Mesothelial cell of epicardium (in vitro differentiated cells): ENCODE measurements at regions not wholly inside any gene's neighbourhood (a gene's known extent, or its start where the extent isn't known, plus 50 kb on each side); places are given as distances from the start of the nearest gene placed in this dataset.

ENCODE experiments used
- DNase-seq, 2 experiments: peaks; one replicate each; pipeline ENCODE4 v3.0.0; 2021; ENCODE audit warnings: low spot score in 2 of 2; ENCODE audit not compliant: unreplicated experiment in 2 of 2
- H3K27ac Mint-ChIP-seq: 2 replicates; pipeline ENCODE4 v1.8.0; 2021; ENCODE audit warnings: mixed read lengths
- H3K27me3 Mint-ChIP-seq: 2 replicates; pipeline ENCODE4 v1.8.0; 2021; ENCODE audit warnings: low read depth, mixed read lengths
- H3K36me3 Mint-ChIP-seq: 2 replicates; pipeline ENCODE4 v1.8.0; 2021; ENCODE audit warnings: mixed read lengths
- H3K4me1 Mint-ChIP-seq: 2 replicates; pipeline ENCODE4 v1.8.0; 2021; ENCODE audit warnings: mixed read lengths
- H3K4me3 Mint-ChIP-seq: 2 replicates; pipeline ENCODE4 v1.8.0; 2021; ENCODE audit warnings: mild to moderate bottlenecking, moderate library complexity, mixed read lengths
- H3K9me3 Mint-ChIP-seq: 2 replicates; pipeline ENCODE4 v1.8.0; 2021; ENCODE audit warnings: mixed read lengths
- TF ChIP-seq, protein P1 (sequence below): fragments of 200-600 bp; sonication (generic); IDR thresholded peaks from one replicate; pipeline ENCODE4 v1.5.0; 2021; ENCODE audit warnings: antibody characterized with exemption; ENCODE audit not compliant: unreplicated experiment

DNA sequence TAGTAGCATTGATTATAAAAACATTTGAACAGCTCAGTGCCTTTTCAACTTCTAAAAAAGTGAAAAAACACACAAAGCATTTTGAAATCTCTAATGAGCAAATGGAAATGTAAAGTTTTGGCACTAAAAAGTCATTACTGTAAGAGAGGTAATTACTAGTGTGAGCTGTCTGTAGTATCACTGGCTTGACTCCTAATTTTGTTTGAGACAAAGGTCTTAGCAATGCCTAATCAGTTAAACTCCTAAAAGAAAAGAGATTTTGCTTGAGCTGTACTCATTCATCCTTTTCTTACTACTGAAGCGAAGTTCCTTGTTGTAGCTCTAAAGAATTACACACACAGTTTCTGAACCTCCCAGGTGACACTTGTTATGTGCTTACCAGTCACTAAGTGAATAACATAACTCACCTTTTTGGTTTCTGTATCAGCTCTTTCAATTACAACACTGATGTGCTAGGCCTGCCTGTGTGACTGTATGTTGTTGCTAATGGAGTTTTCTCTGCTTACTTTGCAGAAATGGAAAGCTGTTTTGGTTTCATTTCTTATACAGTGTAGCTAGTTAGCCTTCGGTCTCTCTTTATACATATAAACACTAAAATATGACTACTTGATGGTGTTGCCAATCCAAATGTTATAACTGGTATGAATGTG lies 924.4 kb upstream of the TENM4 start:
- Mint-ChIP-seq H3K36me3 (no peaks in the 10 kb centered on the region), H3K27me3 (no peaks in the 10 kb centered on the region), H3K9me3 (no peaks in the 10 kb centered on the region), H3K27ac (no peak overlapping the region), H3K4me1 (no peaks in the 10 kb centered on the region), H3K4me3 (no peak overlapping the region)
- TF ChIP-seq, protein P1, sequence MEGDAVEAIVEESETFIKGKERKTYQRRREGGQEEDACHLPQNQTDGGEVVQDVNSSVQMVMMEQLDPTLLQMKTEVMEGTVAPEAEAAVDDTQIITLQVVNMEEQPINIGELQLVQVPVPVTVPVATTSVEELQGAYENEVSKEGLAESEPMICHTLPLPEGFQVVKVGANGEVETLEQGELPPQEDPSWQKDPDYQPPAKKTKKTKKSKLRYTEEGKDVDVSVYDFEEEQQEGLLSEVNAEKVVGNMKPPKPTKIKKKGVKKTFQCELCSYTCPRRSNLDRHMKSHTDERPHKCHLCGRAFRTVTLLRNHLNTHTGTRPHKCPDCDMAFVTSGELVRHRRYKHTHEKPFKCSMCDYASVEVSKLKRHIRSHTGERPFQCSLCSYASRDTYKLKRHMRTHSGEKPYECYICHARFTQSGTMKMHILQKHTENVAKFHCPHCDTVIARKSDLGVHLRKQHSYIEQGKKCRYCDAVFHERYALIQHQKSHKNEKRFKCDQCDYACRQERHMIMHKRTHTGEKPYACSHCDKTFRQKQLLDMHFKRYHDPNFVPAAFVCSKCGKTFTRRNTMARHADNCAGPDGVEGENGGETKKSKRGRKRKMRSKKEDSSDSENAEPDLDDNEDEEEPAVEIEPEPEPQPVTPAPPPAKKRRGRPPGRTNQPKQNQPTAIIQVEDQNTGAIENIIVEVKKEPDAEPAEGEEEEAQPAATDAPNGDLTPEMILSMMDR: no peak
- DNase-seq: no peak

DNA sequence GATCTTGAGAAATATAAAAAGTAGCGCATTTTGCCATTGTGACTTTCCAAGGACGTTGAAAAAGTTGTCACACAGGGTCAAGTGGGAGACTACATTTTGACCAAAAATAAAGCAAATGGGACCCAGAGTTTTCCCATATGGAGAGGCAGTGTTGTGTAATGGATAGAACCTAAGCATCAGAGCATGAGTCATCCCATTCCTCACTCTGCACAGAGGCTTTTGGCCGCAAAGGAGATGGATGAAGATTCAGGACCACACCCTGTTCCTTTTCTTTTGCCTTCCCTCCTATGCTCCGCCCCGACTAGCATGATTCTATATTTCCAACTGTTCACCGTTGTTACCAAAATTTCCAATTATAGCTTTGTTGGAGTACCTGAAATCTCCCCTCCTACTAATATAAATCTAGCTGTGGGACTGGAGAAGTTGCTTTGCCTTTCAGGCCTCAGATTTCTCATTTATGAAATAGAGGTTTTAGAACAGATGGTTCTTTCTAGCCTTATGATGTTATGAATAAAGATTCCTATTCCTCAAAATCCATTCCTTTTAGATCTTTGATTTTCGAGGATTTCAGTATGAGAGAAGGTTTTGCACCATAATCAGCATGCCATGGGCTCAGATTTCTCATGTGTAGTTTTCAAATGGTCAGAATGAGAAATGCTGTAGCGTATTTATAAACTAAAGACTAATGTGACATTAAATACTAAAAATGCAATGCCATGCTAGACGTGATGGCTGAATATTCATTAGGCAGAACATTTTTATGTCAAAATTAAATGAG lies 921.9 kb upstream of the TENM4 start:
- TF ChIP-seq, protein P1: no peak
- no peaks in the 10 kb centered on the region for H3K4me1 Mint-ChIP-seq
- H3K9me3 Mint-ChIP-seq: no peaks in the 10 kb centered on the region
- no peak for DNase-seq
- peaks cover 3% of the 10 kb centered on the region for H3K27me3 Mint-ChIP-seq
- no peak overlapping the region for H3K4me3 Mint-ChIP-seq
- no peaks in the 10 kb centered on the region for H3K36me3 Mint-ChIP-seq
- H3K27ac Mint-ChIP-seq: no peak overlapping the region

DNA sequence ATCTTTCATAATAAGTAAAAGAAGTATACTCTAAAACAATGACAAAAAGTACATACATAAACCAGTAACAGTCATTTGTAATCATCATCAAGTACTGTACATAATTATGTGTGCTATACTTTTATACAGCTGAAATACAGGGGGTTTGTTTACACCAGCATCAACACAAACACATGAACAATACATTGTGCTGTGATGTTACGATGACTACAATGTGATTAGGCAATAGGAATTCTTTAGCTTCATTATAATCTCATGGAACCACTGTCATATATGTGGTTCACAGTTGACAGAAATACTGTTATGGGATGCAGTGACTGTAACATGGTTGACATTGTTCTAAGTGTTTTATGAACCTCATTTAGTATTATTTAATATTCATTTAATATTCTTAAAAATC lies 914.4 kb upstream of the TENM4 start:
- Mint-ChIP-seq H3K4me1 (no peaks in the 10 kb centered on the region), H3K4me3 (no peak overlapping the region), H3K36me3 (no peaks in the 10 kb centered on the region), H3K9me3 (no peaks in the 10 kb centered on the region), H3K27me3 (peaks cover 3% of the 10 kb centered on the region), H3K27ac (no peak overlapping the region)
- DNase-seq: no peak
- TF ChIP-seq, protein P1: no peak

DNA sequence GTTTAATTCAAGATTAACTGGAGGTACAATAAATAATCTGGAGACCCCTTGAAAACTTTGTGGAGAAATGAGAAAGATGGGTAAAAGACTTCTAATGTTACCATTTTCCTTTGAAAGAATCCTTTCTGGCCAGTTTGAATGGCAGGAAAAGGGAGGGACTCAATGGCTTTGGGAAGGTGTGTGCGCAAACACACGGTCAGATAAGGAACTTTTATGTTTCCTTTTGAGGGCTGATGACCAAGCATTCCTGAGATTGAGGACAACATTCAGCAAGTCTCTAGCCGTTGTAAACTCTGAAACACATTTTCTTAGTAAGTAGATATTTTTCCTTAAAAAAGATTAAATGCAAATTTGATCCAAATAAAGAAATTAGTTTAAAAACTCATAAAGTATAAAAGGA lies 909.7 kb upstream of the TENM4 start:
- Mint-ChIP-seq H3K4me3 (no peak overlapping the region), H3K36me3 (no peaks in the 10 kb centered on the region), H3K4me1 (no peaks in the 10 kb centered on the region), H3K27ac (no peak overlapping the region), H3K9me3 (no peaks in the 10 kb centered on the region), H3K27me3 (no peaks in the 10 kb centered on the region)
- TF ChIP-seq, protein P1: no peak
- DNase-seq: no peak

DNA sequence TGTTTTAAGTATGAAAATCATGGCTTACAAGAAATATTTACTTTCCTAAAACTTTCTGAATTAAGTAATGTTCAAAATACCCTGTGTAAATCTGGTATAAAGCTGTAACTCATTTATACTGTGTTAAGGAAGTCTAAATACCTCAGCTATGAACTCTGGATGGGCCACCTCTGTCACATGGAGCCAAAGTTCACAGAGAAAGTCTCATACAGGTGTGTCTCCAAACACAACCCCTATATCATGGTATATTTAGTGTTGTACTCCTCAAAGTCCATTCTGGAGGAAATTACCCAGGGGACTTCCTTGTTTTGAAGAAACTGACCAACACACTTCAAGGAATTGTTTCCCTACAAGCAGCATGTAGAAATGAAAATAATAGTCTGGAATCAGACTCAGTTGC lies 909.2 kb upstream of the TENM4 start:
- Mint-ChIP-seq H3K9me3 (no peaks in the 10 kb centered on the region), H3K27ac (no peak overlapping the region), H3K36me3 (no peaks in the 10 kb centered on the region), H3K4me1 (no peaks in the 10 kb centered on the region), H3K4me3 (no peak overlapping the region), H3K27me3 (no peaks in the 10 kb centered on the region)
- no peak for DNase-seq
- TF ChIP-seq, protein P1: no peak
